ENCODE measurements at regions not wholly inside any gene's neighbourhood (a gene's known extent, or its start where the extent isn't known, plus 50 kb on each side); places are given as distances from the start of the nearest gene placed in this dataset.

DNA sequence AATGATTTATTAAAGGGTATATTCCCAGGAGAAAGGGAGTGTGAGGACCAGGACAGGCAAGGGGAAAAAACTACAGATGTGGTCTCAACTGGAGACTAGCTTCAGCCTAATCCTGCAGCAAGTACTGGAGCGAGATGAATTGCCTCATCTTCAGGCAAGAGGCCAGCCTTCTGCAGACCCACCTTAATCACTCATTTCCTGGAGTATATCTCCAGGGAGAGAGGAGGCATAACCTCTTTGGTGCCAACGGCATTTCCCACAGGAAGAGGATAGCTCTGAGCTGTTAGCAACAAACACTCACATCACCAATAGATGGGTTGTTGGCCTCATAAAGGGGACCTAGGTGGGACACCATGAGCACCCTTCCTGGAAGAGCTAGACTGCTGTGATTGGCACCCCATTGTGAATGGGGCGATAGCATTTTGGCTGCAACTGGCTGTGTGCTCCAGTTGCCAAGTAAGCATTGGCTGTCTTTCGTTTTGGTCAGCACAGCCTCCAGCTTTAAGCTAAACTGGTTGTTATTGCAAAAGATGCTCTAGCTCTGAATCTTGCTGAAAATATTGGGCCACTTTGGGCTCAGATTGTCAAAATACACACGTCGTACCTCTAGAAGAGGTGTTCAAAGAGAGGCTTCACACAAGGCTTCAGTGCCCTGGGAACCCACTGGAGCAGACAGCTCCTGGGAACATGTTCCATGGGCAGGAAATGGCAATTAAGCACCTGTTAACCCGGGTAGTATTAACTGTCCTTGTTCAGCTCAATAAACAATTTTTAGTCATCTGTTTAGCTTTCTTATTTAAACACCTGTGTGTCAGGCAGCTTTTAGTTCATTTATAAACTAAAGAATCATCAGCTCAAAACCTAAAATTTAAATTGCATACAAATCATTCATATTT is 314.8 kb upstream of the C1orf87 start:
- TF ChIP-seq, protein P1, sequence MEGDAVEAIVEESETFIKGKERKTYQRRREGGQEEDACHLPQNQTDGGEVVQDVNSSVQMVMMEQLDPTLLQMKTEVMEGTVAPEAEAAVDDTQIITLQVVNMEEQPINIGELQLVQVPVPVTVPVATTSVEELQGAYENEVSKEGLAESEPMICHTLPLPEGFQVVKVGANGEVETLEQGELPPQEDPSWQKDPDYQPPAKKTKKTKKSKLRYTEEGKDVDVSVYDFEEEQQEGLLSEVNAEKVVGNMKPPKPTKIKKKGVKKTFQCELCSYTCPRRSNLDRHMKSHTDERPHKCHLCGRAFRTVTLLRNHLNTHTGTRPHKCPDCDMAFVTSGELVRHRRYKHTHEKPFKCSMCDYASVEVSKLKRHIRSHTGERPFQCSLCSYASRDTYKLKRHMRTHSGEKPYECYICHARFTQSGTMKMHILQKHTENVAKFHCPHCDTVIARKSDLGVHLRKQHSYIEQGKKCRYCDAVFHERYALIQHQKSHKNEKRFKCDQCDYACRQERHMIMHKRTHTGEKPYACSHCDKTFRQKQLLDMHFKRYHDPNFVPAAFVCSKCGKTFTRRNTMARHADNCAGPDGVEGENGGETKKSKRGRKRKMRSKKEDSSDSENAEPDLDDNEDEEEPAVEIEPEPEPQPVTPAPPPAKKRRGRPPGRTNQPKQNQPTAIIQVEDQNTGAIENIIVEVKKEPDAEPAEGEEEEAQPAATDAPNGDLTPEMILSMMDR (conservative IDR thresholded peaks at IDR 0.05; ENCODE audit: low read depth, low read length), result no peak
- no peak for TF ChIP-seq EZH2 (IDR thresholded peaks at IDR 0.05; ENCODE audit: borderline replicate concordance, low read depth, low read length, poor library complexity, severe bottlenecking)

All from A673 (cell line).